CD4-positive, alpha-beta T cell treated with Interleukin-12 subunit alpha and Interleukin-12 subunit beta, for 1 hour (primary cell): ENCODE measurements at regions not wholly inside any gene's neighbourhood (a gene's known extent, or its start where the extent isn't known, plus 50 kb on each side); places are given as distances from the start of the nearest gene placed in this dataset.

Experiments used
- DNase-seq: peaks from one replicate; pipeline ENCODE4 v3.0.0-alpha.2; 2020

- DNase-seq, result no peak
Observed at GRCh38 chr10:118500477-118501104, 94.9 kb downstream of the PRLHR start.

DNA sequence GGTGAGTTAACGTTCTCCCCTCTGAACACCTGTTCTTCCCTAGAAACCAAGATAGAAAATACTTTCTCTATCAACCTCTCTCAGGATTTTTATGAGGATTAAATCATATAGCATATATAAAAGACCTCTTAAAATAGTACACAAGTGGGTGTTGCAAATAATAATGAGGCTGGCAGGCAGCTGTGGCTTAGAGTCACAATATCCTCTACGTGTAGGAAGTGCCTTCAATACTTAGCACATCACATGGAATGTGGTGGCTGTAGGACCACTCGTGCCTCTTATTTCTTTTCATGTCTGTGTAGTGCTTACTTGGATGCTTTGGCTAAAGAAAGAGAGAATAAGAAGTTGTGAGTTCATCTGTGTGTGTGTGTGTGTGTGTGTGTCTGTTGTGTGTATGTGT, 96.3 kb downstream of the PRLHR start:
- DNase-seq, result no peak

GRCh38 chr10:118498623-118499022, 96.8 kb downstream of the PRLHR start:
- no peak for DNase-seq

DNA sequence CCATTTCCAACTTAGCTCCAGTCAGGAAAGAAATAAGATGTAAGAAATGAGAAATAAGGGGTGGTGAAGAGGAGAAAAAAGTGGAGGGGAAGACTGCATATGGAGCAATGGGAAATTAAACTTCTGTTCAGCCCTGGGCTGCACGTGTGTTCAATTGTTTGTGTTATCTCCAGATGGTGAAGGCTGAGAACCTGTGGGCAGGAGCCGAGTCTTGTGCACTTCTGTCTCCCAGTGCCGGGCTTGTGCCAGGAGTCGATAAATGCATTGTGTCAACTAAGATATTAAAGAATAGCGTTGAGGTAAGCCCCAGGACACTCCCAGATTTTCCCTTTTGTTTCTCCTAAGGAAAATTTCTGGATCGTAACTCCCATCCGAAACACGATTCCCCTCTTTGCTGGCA, 98.2 kb downstream of the PRLHR start:
- DNase-seq, result no peak

DNA sequence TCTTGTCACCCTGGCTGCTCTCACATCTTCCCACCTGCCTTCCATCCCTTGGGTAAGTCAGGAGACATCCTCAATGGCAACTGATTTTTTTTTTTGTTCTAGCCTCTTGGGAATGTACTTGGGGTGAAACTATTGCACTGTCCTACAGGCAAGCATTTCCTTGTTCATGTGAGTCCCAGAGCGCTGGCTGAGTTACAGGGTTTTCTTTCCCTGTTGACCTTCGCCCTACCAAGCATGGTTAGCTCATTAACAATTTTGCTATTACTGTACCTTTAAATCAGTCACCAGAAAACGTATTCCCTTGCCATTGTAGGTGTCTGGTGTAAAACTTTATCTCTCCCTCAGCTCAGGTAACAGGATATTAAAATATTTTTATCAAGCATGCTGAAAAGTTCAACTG, 98.9 kb downstream of the PRLHR start:
- no peak for DNase-seq

GRCh38 chr10:118495499-118495898, 99.9 kb downstream of the PRLHR start:
- DNase-seq, result no peak

- DNase-seq, result no peak
Observed at GRCh38 chr10:118491055-118491454, 104.4 kb downstream of the PRLHR start.

DNA sequence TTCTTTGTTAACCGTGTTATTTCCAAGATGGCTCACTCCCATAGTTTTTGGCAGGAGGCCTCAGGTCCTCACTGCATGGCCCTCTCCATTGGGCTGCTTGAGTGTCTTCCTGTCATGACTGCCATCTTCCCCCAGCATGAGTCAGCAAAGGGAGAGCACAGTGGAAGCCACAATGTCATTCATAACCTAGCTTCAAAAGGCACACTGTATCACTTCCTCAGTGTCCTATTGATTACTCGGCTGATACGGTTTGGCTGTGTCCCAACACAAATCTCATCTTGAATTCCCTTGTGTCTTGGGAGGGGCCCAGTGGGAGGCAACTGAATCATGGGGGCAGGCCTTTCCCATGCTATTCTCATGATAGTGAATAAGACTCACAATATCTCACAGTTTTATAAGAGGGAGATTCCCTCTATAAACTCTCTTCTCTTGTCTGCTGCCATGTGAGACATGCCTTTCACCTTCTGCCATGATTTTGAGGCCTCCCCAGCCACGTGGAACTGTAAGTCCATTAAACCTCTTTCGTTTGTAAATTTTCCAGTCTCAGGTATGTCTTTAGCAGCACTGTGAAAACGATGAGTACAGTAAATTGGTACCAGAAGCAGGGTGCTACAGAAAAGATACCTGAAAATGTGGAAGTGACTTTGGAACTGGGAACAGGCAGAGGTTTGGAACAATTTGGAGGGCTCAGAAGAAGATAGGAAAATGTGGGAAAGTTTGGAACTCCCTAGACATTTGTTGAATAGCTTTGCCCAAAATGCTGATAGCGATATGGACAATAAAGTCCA, 106.5 kb downstream of the PRLHR start:
- DNase-seq, result no peak

GRCh38 chr10:118485641-118486040, 109.8 kb downstream of the PRLHR start:
- DNase-seq, result no peak

DNA sequence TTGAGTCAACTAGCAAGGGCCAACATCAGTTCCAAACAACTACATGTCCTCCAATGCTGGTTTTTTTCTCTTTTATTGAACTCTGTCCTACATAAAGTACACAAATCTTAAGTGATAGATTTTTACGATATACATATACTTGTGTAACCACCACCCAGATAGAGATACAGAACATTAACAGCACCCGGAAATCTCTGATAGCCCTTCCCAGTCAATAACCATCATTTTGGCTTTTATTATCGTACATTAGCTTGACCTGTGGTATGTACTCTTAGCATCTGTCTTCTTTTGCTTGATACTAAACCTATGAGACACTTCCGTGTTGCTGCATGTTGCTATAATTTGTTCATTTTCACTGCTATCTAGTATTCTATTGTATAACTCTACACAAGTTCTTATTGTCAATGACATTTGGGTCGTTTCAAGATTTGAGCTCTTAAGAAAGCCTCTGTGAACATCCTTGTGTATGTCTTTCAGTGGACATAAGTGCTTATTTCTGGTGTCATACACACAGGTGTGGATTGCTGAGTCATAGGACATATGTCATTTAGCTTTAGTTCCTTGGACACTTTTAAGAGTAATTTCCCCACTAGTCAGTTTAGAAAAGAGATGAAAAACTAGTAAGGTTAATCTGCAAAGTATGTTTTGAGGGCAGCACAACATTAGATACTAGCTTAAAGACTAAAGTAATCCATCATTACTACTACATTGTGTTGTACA, 111.1 kb downstream of the PRLHR start:
- DNase-seq, result no peak

DNA sequence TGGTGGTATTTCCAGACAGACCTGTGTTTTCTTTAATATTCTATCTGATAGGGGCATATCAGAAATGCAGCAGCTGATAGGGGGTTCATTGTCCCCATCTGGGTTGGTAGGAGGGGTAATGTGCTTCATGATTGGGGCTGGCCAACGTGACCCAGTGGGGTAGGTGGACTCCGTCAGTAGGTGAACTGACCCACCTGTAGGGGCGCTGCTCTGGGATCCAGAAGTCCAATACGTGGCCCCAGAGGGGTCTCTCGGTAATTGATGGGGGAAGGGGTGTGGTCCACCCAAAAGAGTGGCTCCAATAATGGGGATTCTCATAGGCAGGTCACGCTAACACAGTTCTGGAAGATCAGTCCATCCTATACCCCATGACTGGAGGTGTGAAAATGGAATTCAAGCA, 112.0 kb downstream of the PRLHR start:
- no peak for DNase-seq

GRCh38 chr10:118482393-118483331, 112.8 kb downstream of the PRLHR start:
- DNase-seq, result no peak

DNA sequence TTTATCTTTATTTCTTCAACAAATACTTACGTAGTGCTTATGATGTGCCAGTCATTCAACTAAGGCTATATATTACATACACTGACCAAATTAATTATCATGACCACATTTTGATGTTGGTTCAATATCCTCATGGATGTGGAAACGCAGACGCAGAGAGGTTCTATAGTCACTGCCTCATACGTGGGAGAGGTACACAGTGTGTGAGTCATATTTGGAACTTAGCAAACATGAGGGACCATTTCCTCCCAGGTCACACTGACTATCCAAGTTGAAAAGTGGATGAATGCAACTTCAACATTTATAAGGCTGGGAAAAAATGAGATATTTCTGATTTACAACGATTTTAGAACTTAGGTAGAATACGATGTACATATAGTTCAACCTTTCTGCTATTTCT, 113.6 kb downstream of the PRLHR start:
- no peak for DNase-seq

DNA sequence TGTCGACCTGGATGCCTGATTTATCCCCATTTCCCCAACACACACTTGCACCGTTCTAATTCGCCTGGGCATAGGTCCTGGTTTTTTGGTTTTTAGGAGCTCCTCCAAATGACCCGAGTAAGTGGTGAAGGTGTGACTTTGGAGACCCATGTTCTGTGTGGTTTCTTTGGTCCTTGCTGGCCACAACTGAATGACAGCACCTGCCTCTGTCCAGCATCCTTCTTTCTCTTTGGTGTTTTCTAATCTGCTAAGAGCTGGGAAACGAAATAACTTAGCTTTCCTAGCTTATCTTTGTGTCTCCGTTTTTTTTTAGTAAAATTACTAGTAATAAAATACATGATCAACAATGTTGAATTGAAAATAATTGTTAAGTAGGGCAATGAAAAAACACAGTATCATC, 120.2 kb downstream of the PRLHR start:
- DNase-seq, result no peak

DNA sequence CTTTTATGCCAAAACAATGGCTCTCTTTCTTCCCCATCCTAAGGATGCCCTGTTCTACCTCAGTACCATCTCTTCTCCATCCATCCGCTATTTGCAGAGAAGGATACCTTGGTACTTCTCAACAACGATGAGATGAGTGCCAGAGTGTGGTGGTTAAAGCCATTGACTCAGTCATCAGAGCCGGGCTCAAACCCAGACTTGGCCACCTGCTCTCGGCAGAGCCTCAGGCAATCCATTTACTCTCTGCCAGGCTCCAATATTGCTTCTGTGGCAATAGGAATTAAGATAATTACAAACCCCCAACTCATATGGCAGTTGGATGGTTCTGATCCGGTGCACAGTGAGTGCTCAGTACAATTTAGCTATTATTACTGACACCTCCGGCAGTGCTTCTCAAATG, 121.3 kb downstream of the PRLHR start:
- no peak for DNase-seq

DNA sequence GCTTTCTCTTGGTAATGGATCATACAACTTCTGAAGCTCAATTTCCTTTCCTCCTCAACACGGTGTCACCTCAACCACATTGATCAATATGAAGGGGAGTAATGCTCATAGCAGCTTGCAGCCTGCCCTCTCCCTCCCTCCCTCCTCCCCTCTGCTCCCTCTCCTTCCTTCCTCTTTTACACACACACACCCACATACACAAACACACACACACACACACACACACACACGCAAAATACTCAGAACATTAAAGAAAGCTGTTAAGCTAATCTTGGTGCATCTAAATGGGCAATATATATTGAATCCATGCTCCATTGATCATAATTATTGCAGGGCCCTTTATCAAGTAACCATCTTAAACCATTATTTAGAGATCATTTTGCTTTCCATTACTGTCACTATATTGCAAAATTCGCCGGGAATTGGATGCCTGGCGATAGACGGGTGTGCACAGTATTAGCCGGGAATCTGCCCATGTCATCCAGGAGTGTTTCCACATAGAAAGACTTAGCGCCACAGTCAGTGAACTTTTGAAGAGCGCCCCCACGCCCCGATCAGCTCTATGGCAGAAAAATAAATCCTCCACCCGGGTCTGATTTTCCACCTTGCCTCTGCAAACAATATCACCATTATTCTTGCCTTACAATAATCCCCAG, 122.0 kb downstream of the PRLHR start:
- no peak for DNase-seq

DNA sequence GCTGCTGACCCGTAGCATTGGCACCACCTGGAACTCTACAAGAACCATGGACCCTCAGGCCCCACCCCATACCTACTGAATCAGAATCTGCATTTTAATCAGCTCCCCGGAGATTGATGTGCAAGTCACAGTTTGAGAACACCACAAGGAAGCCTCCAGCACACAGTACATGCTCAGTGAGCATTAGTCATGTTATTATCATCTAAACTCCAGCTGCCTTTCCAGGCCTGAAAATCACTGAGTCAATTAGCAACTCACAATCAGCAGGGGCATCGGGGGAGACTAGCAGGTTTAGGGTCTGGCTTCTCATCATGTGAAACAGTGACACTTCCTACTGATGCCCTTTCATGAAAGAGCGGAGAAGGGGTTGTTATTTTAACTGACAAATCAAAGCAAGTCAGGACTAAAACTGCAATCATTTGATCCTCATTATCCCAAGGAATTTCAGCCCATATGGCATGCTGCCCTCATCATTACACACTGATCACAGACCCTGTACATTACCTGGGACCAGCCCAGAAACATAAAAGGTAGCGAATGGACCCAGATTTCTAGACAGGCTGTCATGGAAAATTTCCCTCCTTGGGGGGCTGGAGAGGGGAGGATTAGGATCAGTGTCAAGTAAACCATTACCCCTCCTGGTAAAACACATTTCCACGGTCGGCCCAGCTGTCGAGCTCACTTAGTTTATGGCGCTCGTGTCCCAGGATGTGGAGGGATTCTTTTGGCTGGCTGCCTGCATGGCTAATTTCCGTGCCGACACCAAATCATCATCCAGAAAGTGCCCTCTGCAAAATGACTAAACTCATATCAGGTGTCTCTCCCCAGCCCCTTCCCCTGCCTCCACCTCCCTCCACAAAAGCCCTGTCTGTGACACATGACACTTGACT, 122.8 kb downstream of the PRLHR start:
- DNase-seq, result no peak

DNA sequence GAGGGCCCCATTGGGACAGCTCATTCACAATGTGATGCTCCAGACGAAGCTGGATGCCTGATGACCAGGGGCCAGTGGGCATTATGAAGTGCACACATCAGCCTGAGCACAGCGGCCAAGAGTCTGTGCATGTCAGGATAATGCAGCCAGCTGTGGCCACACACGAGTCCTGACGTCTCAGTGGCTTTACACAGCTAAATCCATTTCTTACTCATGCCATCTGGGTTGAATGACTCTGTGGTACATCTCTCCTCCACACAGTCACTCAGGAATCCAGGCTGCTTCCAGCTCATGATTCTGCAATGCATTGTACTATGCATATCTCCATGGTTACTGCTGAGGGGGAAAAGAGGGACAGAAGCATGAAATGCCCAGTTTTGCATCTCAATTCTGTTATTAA, 123.6 kb downstream of the PRLHR start:
- no peak for DNase-seq

- DNase-seq, result no peak
Observed at GRCh38 chr10:118470470-118470869, 125.0 kb downstream of the PRLHR start.

DNA sequence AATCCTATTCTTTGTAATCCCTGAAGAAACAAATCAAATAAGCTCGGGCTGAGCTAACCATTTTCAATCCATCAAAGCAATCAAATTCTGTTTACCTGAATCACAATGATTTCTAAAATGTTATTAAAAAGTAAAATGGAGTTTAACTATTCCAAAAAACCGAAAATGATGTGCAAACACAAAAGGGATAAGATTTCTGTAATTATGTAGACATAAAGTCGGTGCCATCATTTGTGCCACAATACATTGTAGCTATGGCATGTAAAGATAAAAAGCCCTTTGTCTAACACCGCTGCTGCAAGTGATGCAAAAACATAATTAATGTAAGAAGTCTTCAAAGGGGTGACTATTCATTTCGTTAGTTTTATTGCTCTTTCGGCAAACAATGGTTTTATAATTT, 125.1 kb upstream of the FAM204A start:
- DNase-seq, result no peak

GRCh38 chr10:118465300-118465874, 123.3 kb upstream of the FAM204A start:
- DNase-seq, result no peak
